ENCODE measurements at regions not wholly inside any gene's neighbourhood (a gene's known extent, or its start where the extent isn't known, plus 50 kb on each side); places are given as distances from the start of the nearest gene placed in this dataset.

DNA sequence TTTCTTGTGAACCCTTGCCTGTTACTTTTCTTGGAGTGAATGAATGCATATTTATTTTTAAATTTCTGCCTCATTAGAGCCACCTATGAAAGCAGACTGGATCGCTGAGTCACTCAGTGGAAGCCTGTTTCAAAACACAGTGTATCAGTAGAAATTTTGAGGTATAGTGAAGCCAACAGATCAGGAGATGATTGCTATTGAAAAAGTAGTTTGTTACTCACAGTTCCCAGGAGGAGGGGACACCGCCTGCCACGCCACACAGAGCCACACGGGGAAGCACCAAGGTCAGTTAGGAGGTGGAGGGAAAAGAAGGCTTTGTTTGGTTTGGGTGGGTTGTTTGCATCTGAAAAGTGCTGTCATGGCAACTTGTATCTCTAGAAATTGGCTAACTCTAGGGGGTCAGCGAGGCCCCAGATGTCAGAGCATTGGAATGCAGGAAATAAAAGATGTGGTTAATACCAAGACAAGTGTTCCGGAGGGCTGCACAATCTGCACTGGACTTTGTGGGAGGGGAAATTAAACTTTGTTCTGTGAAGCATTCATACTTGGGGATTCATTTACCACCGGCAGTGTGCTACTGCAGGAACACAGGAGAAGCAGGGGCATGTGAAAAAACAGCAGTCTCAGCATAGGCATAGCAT is 106.4 kb upstream of the SDK1 start:
- peaks cover 11% of the 10 kb centered on the region for H3K4me1 Mint-ChIP-seq (ENCODE audit: low read depth, unreplicated experiment)
- peak overlapping the region; percentile 94 for H3K27ac Mint-ChIP-seq (ENCODE audit: unreplicated experiment)
- peak overlapping the region; percentile 98 for H3K27ac ChIP-seq (ENCODE audit: low read depth, low read length)
- no peaks in the 10 kb centered on the region for H3K36me3 Mint-ChIP-seq (ENCODE audit: low read depth, unreplicated experiment)
- peak overlapping the region; percentile 17 for H3K4me3 Mint-ChIP-seq (ENCODE audit: unreplicated experiment)
- peaks cover 4% of the 10 kb centered on the region for H3K9me3 Mint-ChIP-seq (ENCODE audit: unreplicated experiment)
- no peaks in the 10 kb centered on the region for H3K36me3 ChIP-seq (ENCODE audit: insufficient read depth, low read length)
- DNase-seq (ENCODE audit: low read depth) (peak; percentile 96), FAIRE-seq (peak; percentile 5)
- no peaks in the 10 kb centered on the region for H3K79me2 ChIP-seq (ENCODE audit: insufficient read depth, low read length)
- H3K9me3 ChIP-seq (ENCODE audit: insufficient read depth, low read depth, low read length) = no peaks in the 10 kb centered on the region
- peak overlapping the region; percentile 79 for H3K4me2 ChIP-seq (ENCODE audit: low read length)
- peaks cover 2% of the 10 kb centered on the region for H3K27me3 Mint-ChIP-seq (ENCODE audit: low read depth, unreplicated experiment)
- H3K4me1 ChIP-seq (ENCODE audit: insufficient read depth, low read length) = peaks cover 28% of the 10 kb centered on the region
- no peaks in the 10 kb centered on the region for H4K20me1 ChIP-seq (ENCODE audit: insufficient read depth, low read length)
- H3K4me3 ChIP-seq (ENCODE audit: insufficient read depth, low read depth, low read length) = no peak overlapping the region
- peak overlapping the region; percentile 82 for H3K9ac ChIP-seq (ENCODE audit: low read length)
- no peak for TF ChIP-seq EZH2 (IDR thresholded peaks at IDR 0.05; ENCODE audit: insufficient read depth, low read length)
- TF ChIP-seq, protein P1, sequence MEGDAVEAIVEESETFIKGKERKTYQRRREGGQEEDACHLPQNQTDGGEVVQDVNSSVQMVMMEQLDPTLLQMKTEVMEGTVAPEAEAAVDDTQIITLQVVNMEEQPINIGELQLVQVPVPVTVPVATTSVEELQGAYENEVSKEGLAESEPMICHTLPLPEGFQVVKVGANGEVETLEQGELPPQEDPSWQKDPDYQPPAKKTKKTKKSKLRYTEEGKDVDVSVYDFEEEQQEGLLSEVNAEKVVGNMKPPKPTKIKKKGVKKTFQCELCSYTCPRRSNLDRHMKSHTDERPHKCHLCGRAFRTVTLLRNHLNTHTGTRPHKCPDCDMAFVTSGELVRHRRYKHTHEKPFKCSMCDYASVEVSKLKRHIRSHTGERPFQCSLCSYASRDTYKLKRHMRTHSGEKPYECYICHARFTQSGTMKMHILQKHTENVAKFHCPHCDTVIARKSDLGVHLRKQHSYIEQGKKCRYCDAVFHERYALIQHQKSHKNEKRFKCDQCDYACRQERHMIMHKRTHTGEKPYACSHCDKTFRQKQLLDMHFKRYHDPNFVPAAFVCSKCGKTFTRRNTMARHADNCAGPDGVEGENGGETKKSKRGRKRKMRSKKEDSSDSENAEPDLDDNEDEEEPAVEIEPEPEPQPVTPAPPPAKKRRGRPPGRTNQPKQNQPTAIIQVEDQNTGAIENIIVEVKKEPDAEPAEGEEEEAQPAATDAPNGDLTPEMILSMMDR (IDR thresholded peaks at IDR 0.05; ENCODE audit: insufficient read depth, low read depth, low read length) = peak; percentile 22
- H3K27me3 ChIP-seq (ENCODE audit: insufficient read depth, low read length) = no peaks in the 10 kb centered on the region
- H2AFZ ChIP-seq (ENCODE audit: low read depth, low read length) = no peak overlapping the region

DNA sequence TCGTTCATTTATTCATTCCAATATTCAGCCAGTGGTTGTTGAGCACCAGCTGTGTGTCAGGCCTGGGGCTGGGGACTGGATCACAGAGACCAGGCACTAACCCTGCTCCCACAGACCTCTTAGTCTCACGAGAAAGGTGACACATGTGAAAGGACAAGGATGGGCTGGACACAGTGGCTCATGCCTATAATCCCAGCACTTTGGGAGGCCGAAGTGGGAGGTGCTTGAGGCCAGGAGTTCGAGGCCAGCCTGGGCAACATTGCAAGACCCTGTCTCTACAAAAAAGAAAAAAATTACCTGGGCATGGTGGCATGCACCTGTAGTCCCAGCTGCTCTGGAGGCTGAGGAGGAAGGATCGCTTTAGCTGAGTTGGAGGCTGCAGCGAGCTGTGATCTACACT is 105.9 kb upstream of the SDK1 start:
- Mint-ChIP-seq H3K9me3 (ENCODE audit: unreplicated experiment) (peaks cover 4% of the 10 kb centered on the region), H3K27me3 (ENCODE audit: low read depth, unreplicated experiment) (peaks cover 2% of the 10 kb centered on the region), H3K4me3 (ENCODE audit: unreplicated experiment) (no peak overlapping the region), H3K4me1 (ENCODE audit: low read depth, unreplicated experiment) (peaks cover 11% of the 10 kb centered on the region), H3K27ac (ENCODE audit: unreplicated experiment) (peak overlapping the region; percentile 94), H3K36me3 (ENCODE audit: low read depth, unreplicated experiment) (no peaks in the 10 kb centered on the region)
- Histone ChIP-seq H3K4me2 (ENCODE audit: low read length) (peak overlapping the region; percentile 79), H2AFZ (ENCODE audit: low read depth, low read length) (no peak overlapping the region), H3K79me2 (ENCODE audit: insufficient read depth, low read length) (no peaks in the 10 kb centered on the region), H3K9ac (ENCODE audit: low read length) (peak overlapping the region; percentile 82), H3K27ac (ENCODE audit: low read depth, low read length) (peak overlapping the region; percentile 98), H3K4me1 (ENCODE audit: insufficient read depth, low read length) (peaks cover 28% of the 10 kb centered on the region), H3K27me3 (ENCODE audit: insufficient read depth, low read length) (no peaks in the 10 kb centered on the region), H3K36me3 (ENCODE audit: insufficient read depth, low read length) (no peaks in the 10 kb centered on the region), H4K20me1 (ENCODE audit: insufficient read depth, low read length) (no peaks in the 10 kb centered on the region), H3K9me3 (ENCODE audit: insufficient read depth, low read depth, low read length) (no peaks in the 10 kb centered on the region), H3K4me3 (ENCODE audit: insufficient read depth, low read depth, low read length) (no peak overlapping the region)
- no peak for DNase-seq (ENCODE audit: low read depth)
- no peak for FAIRE-seq
- TF ChIP-seq, protein P1 (IDR thresholded peaks at IDR 0.05; ENCODE audit: insufficient read depth, low read depth, low read length) = no peak
- TF ChIP-seq EZH2 (IDR thresholded peaks at IDR 0.05; ENCODE audit: insufficient read depth, low read length) = no peak

Measured in astrocyte (in vitro differentiated cells and primary cell).